Endothelial cell of umbilical vein (primary cell): ENCODE measurements at regions not wholly inside any gene's neighbourhood (a gene's known extent, or its start where the extent isn't known, plus 50 kb on each side); places are given as distances from the start of the nearest gene placed in this dataset.
A peak's percentile ranks its signal among the peaks of the same experiment; 100 is the strongest.

Experiments used
- BruUV-seq: library from RNA; stranded (reverse); fragments of 400-500 nt; replicated peaks from 2 replicates; lab custom pipeline; 2021; lab: Mats Ljungman, UMichigan
- CTCF ChIA-PET: fragments of 300-600, 350-600 bp; sonication (Branson Sonifier 250); formaldehyde crosslinking; loops from one replicate; lab custom pipeline; 2021; ENCODE audit warnings: antibody characterized with exemption, inconsistent platforms; lab: Charles Lee
- POLR2A ChIA-PET: fragments of 300-600, 350-600 bp; sonication (Branson Sonifier 250); formaldehyde crosslinking; loops from one replicate; lab custom pipeline; 2021; ENCODE audit warnings: antibody characterized with exemption, inconsistent platforms; lab: Charles Lee
- DNase-seq: peaks from one replicate; pipeline ENCODE4 v3.0.0-alpha.2; 2011; ENCODE audit warnings: low read depth, low spot score
- FAIRE-seq: peaks from 2 replicates; lab custom pipeline; 2011; peaks lifted over from hg19 to GRCh38; lab: Jason Lieb, UNC
- H2AFZ ChIP-seq: 2 replicates; pipeline ENCODE4 v1.6.0; 2012; ENCODE audit warnings: low read depth, low read length, control low read depth, inconsistent platforms
- H3K27ac ChIP-seq: 2 replicates; pipeline ENCODE4 v1.5.1; 2011; ENCODE audit warnings: low read depth, mild to moderate bottlenecking, control low read depth, low read length, moderate library complexity; ENCODE audit not compliant: insufficient read depth
- H3K27me3 ChIP-seq, 2 experiments: 2 replicates each; pipeline versions ENCODE4 v1.6.0 to v1.6.1; 2011; ENCODE audit warnings: low read length in 2 of 2, mixed read lengths in 1 of 2; ENCODE audit not compliant: control insufficient read depth in 2 of 2, insufficient read depth in 2 of 2
- H3K36me3 ChIP-seq, 2 experiments: 2 replicates in 1 of 2; 3 replicates in 1 of 2; pipeline ENCODE4 v1.5.1; 2011; ENCODE audit warnings: low read length in 2 of 2, mild to moderate bottlenecking in 1 of 2, moderate library complexity in 1 of 2; ENCODE audit not compliant: control insufficient read depth in 2 of 2, insufficient read depth in 2 of 2; ENCODE audit errors: extremely low read depth in 1 of 2
- H3K4me1 ChIP-seq: 3 replicates; pipeline ENCODE4 v1.5.1; 2011; ENCODE audit warnings: mild to moderate bottlenecking, low read length; ENCODE audit not compliant: control insufficient read depth, insufficient read depth; ENCODE audit errors: extremely low read depth
- H3K4me2 ChIP-seq: 2 replicates; pipeline ENCODE4 v1.6.1; 2011; ENCODE audit warnings: low read length, control low read depth, mixed read lengths; ENCODE audit not compliant: insufficient read depth
- H3K4me3 ChIP-seq, 3 experiments: fragments of 200-600 bp in 1 of 3; sonication (generic), shearing (Covaris generic) in 1 of 3; replicated peaks in 1 of 3; 2 replicates each; pipeline ENCODE4 v1.5.1; 2011 to 2016; ENCODE audit warnings: control low read depth in 3 of 3, low read length in 3 of 3, mild to moderate bottlenecking in 2 of 3, inconsistent platforms in 1 of 3, low read depth in 1 of 3, moderate library complexity in 1 of 3; ENCODE audit not compliant: insufficient read depth in 1 of 3
- H3K79me2 ChIP-seq: 2 replicates; pipeline ENCODE4 v1.6.0; 2012; ENCODE audit warnings: low read length, inconsistent platforms; ENCODE audit not compliant: control insufficient read depth, insufficient read depth
- H3K9ac ChIP-seq: replicated peaks from 2 replicates; pipeline ENCODE3; 2011; ENCODE audit warnings: low read length, control low read depth; ENCODE audit not compliant: insufficient read depth; ENCODE audit errors: extremely low read depth
- H3K9me1 ChIP-seq: replicated peaks from 3 replicates; pipeline ENCODE4 v1.6.0; 2011; ENCODE audit warnings: mild to moderate bottlenecking, low read length; ENCODE audit not compliant: control insufficient read depth, insufficient read depth; ENCODE audit errors: extremely low read depth
- H3K9me3 ChIP-seq: replicated peaks from 2 replicates; pipeline ENCODE4 v1.5.1; 2012; ENCODE audit warnings: low read length, inconsistent platforms; ENCODE audit not compliant: control insufficient read depth, insufficient read depth
- H4K20me1 ChIP-seq: replicated peaks from 2 replicates; pipeline ENCODE3; 2011; ENCODE audit warnings: mild to moderate bottlenecking, low read length; ENCODE audit not compliant: control insufficient read depth, insufficient read depth; ENCODE audit errors: extremely low read depth
- EZH2 ChIP-seq: IDR thresholded peaks from 2 replicates; pipeline ENCODE4 v1.6.1; 2012; ENCODE audit warnings: borderline replicate concordance, low read depth, mild to moderate bottlenecking, moderate library complexity, low read length, inconsistent platforms; ENCODE audit not compliant: severe bottlenecking
- FOS ChIP-seq: IDR thresholded peaks from 2 replicates; pipeline ENCODE4 v1.6.1; 2011; ENCODE audit warnings: mild to moderate bottlenecking, low read length, moderate library complexity, borderline replicate concordance; ENCODE audit not compliant: insufficient read depth
- GATA2 ChIP-seq: IDR thresholded peaks from 2 replicates; pipeline ENCODE4 v1.7.0; 2011; ENCODE audit warnings: low read depth, mild to moderate bottlenecking, moderate library complexity, mixed read lengths, low read length; ENCODE audit not compliant: insufficient read length, insufficient read depth
- JUN ChIP-seq: IDR thresholded peaks from 2 replicates; pipeline ENCODE4 v1.6.1; 2011; ENCODE audit warnings: borderline replicate concordance, low read depth; ENCODE audit not compliant: insufficient read length, insufficient read depth
- MYC ChIP-seq: IDR thresholded peaks from one replicate; pipeline ENCODE4 v1.6.1; 2011; ENCODE audit warnings: mild to moderate bottlenecking, low read depth, low read length
- POLR2A ChIP-seq: IDR thresholded peaks from 2 replicates; pipeline ENCODE4 v1.6.1; 2012; ENCODE audit warnings: low read depth, mild to moderate bottlenecking, control low read depth, low read length
- POLR2AphosphoS5 ChIP-seq: IDR thresholded peaks from 2 replicates; pipeline ENCODE4 v1.6.1; 2012; ENCODE audit warnings: low read depth, mild to moderate bottlenecking, control low read depth, low read length, moderate library complexity; ENCODE audit not compliant: insufficient read depth
- dilution Hi-C: fragments of 300-500 bp; cut with MboI; formaldehyde crosslinking; loops from one replicate; pipeline ENCODE4 v1.15.0; 2019; ENCODE audit warnings: low sequenced_read_pairs; ENCODE audit not compliant: extremely low pct_ligation_motif_present
- intact Hi-C: fragments of 100-400 bp; cut with micrococcal nuclease; formaldehyde crosslinking; loops from one replicate; pipeline ENCODE4 v1.10.0; 2022
- TF ChIP-seq, protein P1 (sequence below), 2 donors: IDR thresholded peaks; 1 replicate in 1 of 2; 2 replicates in 1 of 2; pipeline ENCODE4 v1.5.1; 2011; ENCODE audit warnings: low read length in 2 of 2, mild to moderate bottlenecking in 2 of 2, moderate library complexity in 2 of 2, control low read depth in 1 of 2, inconsistent platforms in 1 of 2, low read depth in 1 of 2; ENCODE audit not compliant: insufficient read depth in 1 of 2; ENCODE audit errors: extremely low read depth in 1 of 2
- TF ChIP-seq, protein P2 (sequence below): IDR thresholded peaks from 2 replicates; pipeline ENCODE4 v1.6.1; 2011; ENCODE audit not compliant: insufficient read depth, insufficient read length

DNA sequence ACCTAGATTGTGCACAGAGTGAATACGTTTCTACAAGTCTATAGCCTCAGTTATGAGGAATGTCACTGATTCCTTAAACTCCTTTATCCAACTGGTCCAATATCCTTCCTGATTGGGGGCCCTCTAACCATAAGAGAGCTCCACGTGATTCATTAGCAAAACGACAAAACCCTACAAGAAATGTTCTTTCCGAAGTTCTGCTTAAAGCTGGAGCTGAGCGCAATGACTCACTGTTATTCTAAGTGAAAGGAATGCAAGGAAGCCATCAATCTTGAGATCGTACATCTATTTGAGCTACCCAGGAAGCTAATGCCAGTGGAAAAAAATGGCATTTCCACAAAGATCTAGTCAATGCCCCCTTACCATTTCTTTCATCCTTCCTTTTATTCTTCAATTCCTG is 354.9 kb upstream of the CDH20 start:
- FAIRE-seq = peak; percentile 89
- intact Hi-C loops = loop anchor here (1.0 to 5.0 kb wide), 6 partner anchors 12 to 286 kb away; no protein-coding TSS in a partner anchor
- Histone ChIP-seq H3K4me3 (no peak overlapping the region), H3K27ac (peak overlapping the region; percentile 21), H4K20me1 (no peaks in the 10 kb centered on the region), H2AFZ (no peak overlapping the region), H3K9me3 (no peaks in the 10 kb centered on the region), H3K4me1 (peaks cover 45% of the 10 kb centered on the region), H3K36me3 (no peaks in the 10 kb centered on the region), H3K79me2 (no peaks in the 10 kb centered on the region), H3K27me3 (no peaks in the 10 kb centered on the region), H3K9ac (no peak overlapping the region), H3K4me2 (no peak overlapping the region), H3K9me1 (no peaks in the 10 kb centered on the region)
- no TSS peak for BruUV-seq
- dilution Hi-C loops = no loop called here
- peak; percentile 93 for DNase-seq
- ChIA-PET POLR2A (interaction anchor here (1.0 kb wide), 1 partner anchor 105 kb away, joined by 3 read pairs; no protein-coding TSS in a partner anchor), CTCF (interaction anchor here (0.6 to 3.6 kb wide), 9 partner anchors 11 to 525 kb away, joined by 3 to 26 read pairs (median 3); no protein-coding TSS in a partner anchor)
- peak; percentile 94 for TF ChIP-seq FOS
- peak; percentile 47 for TF ChIP-seq POLR2AphosphoS5
- peak; percentile 95 for TF ChIP-seq JUN
- TF ChIP-seq GATA2 = peak; percentile 78
- TF ChIP-seq, protein P1, sequence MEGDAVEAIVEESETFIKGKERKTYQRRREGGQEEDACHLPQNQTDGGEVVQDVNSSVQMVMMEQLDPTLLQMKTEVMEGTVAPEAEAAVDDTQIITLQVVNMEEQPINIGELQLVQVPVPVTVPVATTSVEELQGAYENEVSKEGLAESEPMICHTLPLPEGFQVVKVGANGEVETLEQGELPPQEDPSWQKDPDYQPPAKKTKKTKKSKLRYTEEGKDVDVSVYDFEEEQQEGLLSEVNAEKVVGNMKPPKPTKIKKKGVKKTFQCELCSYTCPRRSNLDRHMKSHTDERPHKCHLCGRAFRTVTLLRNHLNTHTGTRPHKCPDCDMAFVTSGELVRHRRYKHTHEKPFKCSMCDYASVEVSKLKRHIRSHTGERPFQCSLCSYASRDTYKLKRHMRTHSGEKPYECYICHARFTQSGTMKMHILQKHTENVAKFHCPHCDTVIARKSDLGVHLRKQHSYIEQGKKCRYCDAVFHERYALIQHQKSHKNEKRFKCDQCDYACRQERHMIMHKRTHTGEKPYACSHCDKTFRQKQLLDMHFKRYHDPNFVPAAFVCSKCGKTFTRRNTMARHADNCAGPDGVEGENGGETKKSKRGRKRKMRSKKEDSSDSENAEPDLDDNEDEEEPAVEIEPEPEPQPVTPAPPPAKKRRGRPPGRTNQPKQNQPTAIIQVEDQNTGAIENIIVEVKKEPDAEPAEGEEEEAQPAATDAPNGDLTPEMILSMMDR (IDR thresholded peaks at IDR 0.05; ENCODE audit: extremely low read depth in 1 of 2, insufficient read depth in 1 of 2, low read depth in 1 of 2, low read length in 2 of 2) = no peak
- TF ChIP-seq, protein P2, sequence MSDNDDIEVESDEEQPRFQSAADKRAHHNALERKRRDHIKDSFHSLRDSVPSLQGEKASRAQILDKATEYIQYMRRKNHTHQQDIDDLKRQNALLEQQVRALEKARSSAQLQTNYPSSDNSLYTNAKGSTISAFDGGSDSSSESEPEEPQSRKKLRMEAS = peak; percentile 90
- no peak for TF ChIP-seq MYC
- no peak for TF ChIP-seq POLR2A
- TF ChIP-seq EZH2 = no peak
